ENCODE measurements at regions not wholly inside any gene's neighbourhood (a gene's known extent, or its start where the extent isn't known, plus 50 kb on each side); places are given as distances from the start of the nearest gene placed in this dataset.

- no peak for DNase-seq
Observed at GRCh38 chr20:52859156-52859876, 112.8 kb upstream of the TSHZ2 start.

DNA sequence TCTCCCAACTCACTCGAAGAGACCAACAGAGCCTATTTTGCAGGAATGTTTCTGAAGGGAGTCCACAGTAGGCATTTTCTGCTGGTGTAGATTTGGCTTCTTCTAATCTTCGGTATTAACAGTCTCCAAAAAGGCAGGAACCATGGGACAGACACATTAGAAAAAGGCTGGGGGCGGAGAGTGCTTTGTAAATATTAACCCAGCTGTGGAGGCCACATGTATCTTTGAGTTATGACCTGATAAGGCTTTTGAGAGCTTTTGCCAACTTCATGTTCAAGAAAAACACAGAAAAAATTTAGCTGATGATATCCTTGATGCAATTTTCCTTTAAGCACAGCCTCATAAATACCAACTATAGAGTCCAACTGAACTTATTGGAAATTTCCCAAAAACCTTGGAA is 119.4 kb upstream of the TSHZ2 start:
- DNase-seq: no peak

DNA sequence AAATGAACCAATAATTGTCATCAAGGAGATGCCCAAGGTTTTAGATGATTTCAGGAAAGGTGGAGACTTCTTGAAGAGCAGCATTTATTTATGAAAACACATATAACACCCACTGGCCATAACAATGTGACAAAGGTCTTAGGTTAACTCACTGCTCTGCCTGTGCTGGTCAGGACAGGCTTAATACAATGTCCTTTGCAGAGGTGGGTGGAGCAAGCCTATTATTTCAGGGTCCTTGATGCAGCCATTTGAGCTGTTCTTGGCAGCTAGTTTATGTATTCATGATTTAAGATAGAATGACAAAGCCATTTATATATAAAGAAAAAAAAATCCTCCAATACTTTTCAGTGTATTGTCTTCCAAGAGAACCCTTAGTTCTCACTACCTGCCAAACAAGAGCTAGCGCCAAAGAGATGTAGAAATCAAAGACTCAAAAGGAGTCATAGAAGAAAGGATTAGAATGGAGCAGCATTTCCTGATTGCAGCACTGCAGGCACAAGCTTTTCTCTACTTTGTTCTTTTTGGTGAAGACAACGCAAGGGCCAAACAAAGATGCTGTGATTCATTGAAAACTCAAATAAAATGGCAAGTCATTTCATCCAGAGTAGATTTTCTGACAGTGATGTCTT is 124.3 kb upstream of the TSHZ2 start:
- DNase-seq: no peak

DNA sequence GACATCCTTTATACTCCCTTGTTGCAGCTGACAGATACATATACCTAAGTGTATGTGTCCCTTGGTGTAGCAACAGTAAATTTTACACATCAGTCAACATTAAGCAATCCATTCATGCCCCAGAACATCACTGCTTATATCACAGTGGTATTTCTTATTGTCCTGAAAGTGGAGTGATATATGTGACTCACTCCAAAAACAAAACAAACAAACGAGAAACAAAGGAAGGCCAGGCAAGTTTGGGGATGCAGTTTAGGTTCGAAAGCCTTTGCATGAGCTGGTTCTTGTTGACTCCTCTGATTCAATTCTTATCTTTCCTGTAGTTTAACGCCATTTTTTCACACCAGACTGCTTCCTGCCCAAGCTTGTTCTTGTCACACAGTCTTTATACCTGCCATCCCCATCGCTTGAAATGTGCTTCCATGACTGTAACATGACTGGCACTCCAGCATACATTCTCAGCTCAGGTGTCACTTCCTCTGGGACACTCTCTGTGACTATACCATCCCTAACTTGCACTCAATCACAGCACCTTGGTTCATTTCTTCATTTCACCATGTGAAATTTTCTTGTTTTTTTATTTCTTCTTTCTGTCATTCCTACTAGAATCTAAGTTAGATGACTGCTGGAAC is 125.0 kb upstream of the TSHZ2 start:
- DNase-seq: no peak

DNA sequence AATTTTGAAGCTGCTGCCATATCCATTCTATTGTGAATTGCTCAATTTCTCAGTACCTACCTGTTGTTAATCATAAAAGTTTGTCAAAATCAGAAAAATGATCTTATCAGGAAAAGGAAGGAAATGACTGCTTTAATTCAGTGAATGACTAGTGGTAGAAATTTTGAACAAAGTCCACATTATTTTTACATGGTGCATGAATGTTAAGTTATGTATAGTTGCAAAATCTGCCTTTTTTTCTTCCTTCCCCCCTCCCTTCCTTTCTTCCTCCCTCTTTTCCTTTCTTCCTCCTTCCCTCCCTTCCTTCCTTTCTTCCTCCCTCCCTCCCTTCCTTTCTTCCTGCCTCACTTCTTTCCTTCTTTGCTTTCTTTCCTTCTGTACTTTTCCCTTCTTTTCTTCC is 127.1 kb upstream of the TSHZ2 start:
- no peak for DNase-seq

GRCh38 chr20:52843425-52843824 is 128.7 kb upstream of the TSHZ2 start:
- DNase-seq: no peak

- DNase-seq: no peak
Observed at GRCh38 chr20:52841003-52841402, 131.2 kb upstream of the TSHZ2 start.

- DNase-seq: no peak
Observed at GRCh38 chr20:52840041-52840440, 132.1 kb upstream of the TSHZ2 start.

- no peak for DNase-seq
Observed at GRCh38 chr20:52838510-52839241, 133.5 kb upstream of the TSHZ2 start.

DNA sequence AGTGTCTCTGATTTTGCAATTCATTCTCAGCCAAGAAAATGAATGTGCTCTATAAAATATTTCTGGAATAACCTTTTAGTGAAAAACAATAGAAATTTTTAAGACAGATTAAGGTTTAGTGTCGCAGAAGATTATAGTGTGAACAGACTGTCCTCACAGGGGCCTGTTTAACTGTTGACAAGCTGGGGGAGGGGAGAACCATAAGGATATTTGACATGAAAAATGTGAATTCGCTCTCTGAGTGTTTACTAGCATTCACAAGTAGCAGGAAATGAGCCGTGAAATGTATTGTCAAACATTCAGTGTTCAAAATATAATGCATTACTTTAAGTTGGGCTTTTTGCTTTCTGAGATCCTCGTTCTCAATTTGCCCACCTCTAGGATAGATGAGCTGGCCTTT is 134.8 kb upstream of the TSHZ2 start:
- no peak for DNase-seq

DNA sequence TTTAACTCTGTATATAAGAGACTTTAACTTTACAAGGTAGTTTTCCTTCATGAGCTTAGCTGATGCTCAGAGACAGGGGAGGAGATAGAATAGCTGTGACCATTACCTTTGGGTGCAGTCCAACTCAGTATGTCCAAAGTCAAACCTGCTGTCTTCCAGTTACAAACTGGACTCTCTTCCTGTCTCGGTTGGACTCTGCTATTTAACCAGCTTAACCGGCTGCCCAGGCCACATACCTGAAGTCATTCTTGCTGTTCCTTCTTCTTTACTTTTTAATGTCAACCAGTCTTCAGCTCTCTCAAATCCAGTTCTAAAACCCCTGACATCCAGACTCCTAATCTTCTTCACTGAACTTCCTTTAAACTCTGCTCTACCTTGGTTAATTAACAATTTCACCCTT is 138.3 kb upstream of the TSHZ2 start:
- DNase-seq: no peak

DNA sequence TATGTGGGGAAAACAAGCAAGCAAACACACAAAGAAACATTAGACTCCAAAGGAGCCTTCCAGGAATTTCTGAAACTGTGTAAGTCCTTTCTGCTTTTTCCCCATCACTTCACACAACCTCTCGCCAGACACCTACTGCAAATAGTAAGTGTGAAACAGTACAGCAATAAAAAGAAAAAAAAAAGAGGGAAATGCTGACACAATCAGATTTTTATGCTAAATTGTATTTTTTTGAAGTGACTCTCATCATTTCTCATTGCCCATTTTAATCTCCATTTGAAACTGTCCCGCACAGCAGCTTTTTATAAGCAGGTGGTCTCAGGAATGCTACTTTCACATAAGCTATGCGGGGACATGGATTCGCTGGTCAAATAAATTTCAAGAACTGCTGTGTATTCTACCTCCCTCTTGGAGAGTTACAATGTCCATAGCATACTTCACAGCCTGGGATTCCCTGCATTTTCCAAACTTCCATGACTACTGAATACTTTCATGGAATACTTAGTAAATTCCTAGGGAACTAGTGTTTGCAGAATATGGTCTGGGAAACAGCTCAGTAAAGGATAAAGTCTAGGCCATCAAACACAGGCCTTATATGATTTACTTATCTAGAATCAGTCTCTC is 139.9 kb upstream of the TSHZ2 start:
- no peak for DNase-seq

DNA sequence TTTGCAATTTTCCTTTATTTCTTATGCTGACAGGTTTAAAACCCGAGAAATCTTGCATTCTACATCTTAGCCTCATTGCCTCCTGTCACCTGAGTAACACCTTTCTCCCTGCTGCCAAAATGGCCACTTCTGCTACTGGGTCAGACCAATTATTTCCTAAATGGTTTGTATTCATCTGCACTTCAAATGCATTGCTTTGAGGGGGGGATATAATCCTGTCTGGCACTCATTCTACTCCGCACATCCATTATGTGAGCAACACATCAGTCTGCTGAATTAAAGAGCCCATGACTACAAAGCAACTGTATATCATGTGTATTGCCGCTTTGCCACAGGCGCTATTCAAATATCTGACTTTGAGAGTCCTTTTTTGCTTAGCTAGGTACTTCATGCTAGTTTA is 141.6 kb upstream of the TSHZ2 start:
- no peak for DNase-seq

DNA sequence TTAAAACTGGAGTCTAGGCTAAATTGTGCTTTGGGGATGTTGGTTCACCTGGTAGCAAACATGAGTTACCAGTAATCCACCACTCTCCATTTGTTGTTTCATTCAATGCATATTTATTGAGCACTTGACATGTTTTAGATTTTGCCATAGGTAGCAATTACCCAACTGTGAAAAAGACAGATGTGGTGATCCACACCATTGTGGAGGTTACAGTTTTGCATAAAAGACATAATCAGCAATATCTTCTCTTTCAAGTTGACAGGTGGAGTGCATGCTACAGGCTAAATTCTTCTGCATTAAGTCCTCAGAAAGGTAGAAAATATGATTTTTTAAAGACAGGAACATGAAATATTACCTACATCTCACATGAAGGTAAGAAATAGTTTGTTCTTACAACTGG is 143.0 kb upstream of the TSHZ2 start:
- DNase-seq: no peak

DNA sequence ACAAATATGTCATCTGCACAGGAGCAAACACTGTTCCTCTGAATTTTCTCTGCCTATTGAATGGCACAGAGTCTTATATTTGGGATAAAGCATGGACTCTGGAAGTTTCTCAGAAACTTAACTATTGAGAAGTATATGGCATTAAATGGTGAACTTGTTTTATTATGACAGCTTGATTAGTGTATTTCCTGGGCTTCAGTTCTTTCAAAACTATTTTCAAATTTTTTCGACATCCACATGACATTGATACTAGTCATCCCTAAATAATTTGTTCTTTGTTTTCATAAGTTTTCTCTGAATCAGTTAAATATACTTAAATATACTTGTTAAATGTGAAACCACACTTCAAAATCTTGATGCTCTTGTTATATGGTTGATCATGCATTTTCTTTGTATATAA is 144.0 kb upstream of the TSHZ2 start:
- DNase-seq: no peak

GRCh38 chr20:52826722-52827121 is 145.4 kb upstream of the TSHZ2 start:
- no peak for DNase-seq

- DNase-seq: no peak
Observed at GRCh38 chr20:52826321-52826720, 145.8 kb upstream of the TSHZ2 start.

- no peak for DNase-seq
Observed at GRCh38 chr20:52824494-52825216, 147.5 kb upstream of the TSHZ2 start.

DNA sequence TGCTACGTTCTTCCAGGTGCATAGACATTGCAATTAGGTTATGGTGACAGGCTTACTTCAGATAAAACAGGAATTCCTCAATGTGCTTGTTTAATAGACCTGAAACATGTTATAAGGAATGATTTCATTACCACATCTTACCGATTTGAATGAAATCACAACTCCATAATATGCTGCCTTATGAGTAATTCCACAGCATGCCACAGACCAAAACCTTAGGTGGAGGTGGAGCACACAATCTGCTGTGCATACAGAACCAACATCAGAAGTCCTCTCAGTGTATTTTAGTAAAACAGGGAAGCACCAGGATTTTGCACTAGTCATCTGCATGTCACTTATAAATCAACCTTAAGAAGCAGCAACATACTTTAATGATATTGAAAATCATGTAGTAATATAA is 148.9 kb upstream of the TSHZ2 start:
- DNase-seq: no peak

GRCh38 chr20:52820641-52821292 is 151.4 kb upstream of the TSHZ2 start:
- no peak for DNase-seq

GRCh38 chr20:52818491-52818890 is 153.7 kb upstream of the TSHZ2 start:
- DNase-seq: no peak

DNA sequence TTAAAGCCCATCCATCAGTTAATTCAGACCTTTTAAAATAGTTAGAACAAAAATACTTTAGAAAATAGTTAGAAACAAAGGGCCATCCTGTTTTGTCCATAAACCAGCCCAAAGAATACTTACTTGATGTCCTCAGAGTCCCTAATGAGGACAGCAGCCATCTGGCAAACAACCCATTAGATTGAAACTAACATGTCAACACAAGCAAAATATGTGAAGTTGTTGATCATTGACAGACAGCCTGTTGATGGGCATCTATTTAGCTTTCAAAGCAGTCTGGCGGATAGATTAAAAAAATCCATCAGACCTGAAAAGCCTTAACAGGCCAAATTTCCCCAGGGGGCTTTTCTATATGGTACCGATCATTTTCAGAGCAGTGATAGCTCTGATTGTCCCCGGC is 154.2 kb upstream of the TSHZ2 start:
- no peak for DNase-seq
